Mesothelial cell of epicardium (in vitro differentiated cells): ENCODE measurements at regions not wholly inside any gene's neighbourhood (a gene's known extent, or its start where the extent isn't known, plus 50 kb on each side); places are given as distances from the start of the nearest gene placed in this dataset.
"Not testable (repeated sequence)": the region's sequence is repeated elsewhere in the genome, so short reads cannot be mapped to it uniquely, and the experiment has no call there.

Experiments
- DNase-seq, 2 experiments: peaks; one replicate each; pipeline ENCODE4 v3.0.0; 2021; ENCODE audit warnings: low spot score in 2 of 2; ENCODE audit not compliant: unreplicated experiment in 2 of 2
- H3K27ac Mint-ChIP-seq: 2 replicates; pipeline ENCODE4 v1.8.0; 2021; ENCODE audit warnings: mixed read lengths
- H3K27me3 Mint-ChIP-seq: 2 replicates; pipeline ENCODE4 v1.8.0; 2021; ENCODE audit warnings: low read depth, mixed read lengths
- H3K36me3 Mint-ChIP-seq: 2 replicates; pipeline ENCODE4 v1.8.0; 2021; ENCODE audit warnings: mixed read lengths
- H3K4me1 Mint-ChIP-seq: 2 replicates; pipeline ENCODE4 v1.8.0; 2021; ENCODE audit warnings: mixed read lengths
- H3K4me3 Mint-ChIP-seq: 2 replicates; pipeline ENCODE4 v1.8.0; 2021; ENCODE audit warnings: mild to moderate bottlenecking, moderate library complexity, mixed read lengths
- H3K9me3 Mint-ChIP-seq: 2 replicates; pipeline ENCODE4 v1.8.0; 2021; ENCODE audit warnings: mixed read lengths
- TF ChIP-seq, protein P1 (sequence below): fragments of 200-600 bp; sonication (generic); IDR thresholded peaks from one replicate; pipeline ENCODE4 v1.5.0; 2021; ENCODE audit warnings: antibody characterized with exemption; ENCODE audit not compliant: unreplicated experiment

DNA sequence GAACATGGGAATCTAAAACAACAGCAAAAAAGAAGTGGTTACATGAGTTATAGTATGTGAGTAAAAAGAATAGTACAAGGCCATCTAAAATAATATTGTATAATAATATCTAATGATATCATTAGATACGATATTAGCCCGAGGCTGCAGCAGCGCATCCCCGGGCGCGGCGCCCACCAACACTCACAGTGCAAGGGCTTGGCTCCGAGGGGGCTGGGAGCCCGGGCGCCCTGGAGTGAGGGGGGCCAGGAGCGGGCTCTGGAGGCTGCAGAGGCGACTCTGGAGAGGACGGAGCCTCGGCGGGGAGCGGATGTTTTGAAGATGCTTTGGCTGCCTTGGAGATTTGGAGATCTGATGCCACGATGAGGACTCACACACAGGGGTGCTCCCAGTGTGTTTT is 68.1 kb upstream of the TMEM252 start:
- DNase-seq, result no peak
- TF ChIP-seq, protein P1, sequence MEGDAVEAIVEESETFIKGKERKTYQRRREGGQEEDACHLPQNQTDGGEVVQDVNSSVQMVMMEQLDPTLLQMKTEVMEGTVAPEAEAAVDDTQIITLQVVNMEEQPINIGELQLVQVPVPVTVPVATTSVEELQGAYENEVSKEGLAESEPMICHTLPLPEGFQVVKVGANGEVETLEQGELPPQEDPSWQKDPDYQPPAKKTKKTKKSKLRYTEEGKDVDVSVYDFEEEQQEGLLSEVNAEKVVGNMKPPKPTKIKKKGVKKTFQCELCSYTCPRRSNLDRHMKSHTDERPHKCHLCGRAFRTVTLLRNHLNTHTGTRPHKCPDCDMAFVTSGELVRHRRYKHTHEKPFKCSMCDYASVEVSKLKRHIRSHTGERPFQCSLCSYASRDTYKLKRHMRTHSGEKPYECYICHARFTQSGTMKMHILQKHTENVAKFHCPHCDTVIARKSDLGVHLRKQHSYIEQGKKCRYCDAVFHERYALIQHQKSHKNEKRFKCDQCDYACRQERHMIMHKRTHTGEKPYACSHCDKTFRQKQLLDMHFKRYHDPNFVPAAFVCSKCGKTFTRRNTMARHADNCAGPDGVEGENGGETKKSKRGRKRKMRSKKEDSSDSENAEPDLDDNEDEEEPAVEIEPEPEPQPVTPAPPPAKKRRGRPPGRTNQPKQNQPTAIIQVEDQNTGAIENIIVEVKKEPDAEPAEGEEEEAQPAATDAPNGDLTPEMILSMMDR, result no peak
- Mint-ChIP-seq H3K9me3 (no peaks in the 10 kb centered on the region), H3K4me3 (no peak overlapping the region), H3K27me3 (peaks cover 51% of the 10 kb centered on the region), H3K27ac (no peak overlapping the region), H3K36me3 (no peaks in the 10 kb centered on the region), H3K4me1 (no peaks in the 10 kb centered on the region)

DNA sequence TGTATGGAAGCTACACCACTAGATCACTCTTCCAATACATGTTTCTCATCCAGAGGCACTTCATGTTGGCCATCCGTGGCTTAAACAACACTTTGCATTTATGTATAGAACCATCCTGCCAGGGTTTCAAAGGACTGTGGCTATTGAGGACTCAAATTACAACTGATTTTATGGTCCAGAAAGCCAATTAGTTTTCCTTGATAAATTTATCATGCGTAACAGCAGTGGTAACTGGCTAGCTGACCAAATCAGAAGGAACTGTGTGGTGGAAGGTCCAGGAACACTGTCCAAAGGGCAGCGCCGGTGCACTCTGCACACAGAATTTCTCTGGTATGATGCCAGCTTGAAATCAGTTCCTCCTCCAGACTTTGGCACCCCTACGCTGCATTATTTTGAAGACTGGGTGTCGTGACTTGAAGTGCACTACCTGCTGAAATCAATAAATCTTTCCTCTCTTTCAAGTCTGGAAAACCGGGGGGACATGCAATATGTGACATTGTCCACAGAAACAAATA is 69.3 kb upstream of the TMEM252 start:
- Mint-ChIP-seq H3K27ac (no peak overlapping the region), H3K36me3 (no peaks in the 10 kb centered on the region), H3K4me3 (no peak overlapping the region), H3K27me3 (peaks cover 42% of the 10 kb centered on the region), H3K4me1 (no peaks in the 10 kb centered on the region), H3K9me3 (peaks cover under 1% of the 10 kb centered on the region)
- TF ChIP-seq, protein P1, result no peak
- DNase-seq, result no peak

- Mint-ChIP-seq H3K4me3 (no peak overlapping the region), H3K4me1 (no peaks in the 10 kb centered on the region), H3K27ac (no peak overlapping the region), H3K27me3 (peaks cover 27% of the 10 kb centered on the region), H3K36me3 (no peaks in the 10 kb centered on the region), H3K9me3 (peaks cover 5% of the 10 kb centered on the region)
- TF ChIP-seq, protein P1, result no peak
- DNase-seq, result no peak
These were observed 73.4 kb upstream of the TMEM252 start for GRCh38 chr9:68614121-68614520.

DNA sequence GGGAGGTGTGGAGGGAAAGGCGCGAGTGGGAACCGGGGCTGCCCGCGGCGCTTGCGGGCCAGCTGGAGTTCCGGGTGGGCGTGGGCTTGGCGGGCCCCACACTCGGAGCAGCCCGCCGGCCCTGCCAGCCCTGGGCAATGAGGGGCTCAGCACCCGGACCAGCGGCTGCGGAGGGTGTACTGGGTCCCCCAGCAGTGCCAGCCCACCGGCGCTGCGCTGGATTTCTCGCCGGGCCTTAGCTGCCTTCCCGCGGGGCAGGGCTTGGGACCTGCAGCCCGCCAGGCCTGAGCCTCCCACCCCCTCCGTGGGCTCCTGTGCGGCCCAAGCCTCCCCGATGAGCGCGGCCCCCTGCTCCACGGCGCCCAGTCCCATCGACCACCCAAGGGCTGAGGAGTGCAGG is 76.3 kb upstream of the TMEM252 start:
- H3K36me3 Mint-ChIP-seq, H3K4me1 Mint-ChIP-seq, H3K4me3 Mint-ChIP-seq, H3K27me3 Mint-ChIP-seq, DNase-seq, H3K9me3 Mint-ChIP-seq, H3K27ac Mint-ChIP-seq: not testable (repeated sequence)

DNA sequence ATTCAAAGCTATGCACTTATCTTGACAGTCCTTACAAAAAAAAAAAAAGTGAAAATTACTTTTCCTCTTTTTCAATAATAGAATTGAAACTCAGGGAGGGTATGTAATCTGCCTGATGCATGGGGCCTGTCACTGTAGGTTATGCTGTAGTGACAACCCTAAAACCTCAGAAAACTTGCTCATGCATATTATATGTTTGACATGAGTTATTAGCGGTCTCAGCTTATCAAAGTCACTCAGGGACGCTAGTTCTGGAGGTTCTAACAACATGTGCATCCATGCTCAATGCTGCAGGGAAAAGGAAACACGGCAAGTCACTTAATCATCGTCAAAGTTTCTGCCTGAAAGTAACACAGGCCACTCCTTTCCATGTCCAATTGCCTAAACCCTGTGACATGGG is 78.4 kb upstream of the TMEM252 start:
- Mint-ChIP-seq H3K27ac (no peak overlapping the region), H3K9me3 (peaks cover 5% of the 10 kb centered on the region), H3K27me3 (peaks cover 22% of the 10 kb centered on the region), H3K36me3 (no peaks in the 10 kb centered on the region), H3K4me1 (no peaks in the 10 kb centered on the region), H3K4me3 (no peak overlapping the region)
- no peak for DNase-seq
- TF ChIP-seq, protein P1, result no peak

DNA sequence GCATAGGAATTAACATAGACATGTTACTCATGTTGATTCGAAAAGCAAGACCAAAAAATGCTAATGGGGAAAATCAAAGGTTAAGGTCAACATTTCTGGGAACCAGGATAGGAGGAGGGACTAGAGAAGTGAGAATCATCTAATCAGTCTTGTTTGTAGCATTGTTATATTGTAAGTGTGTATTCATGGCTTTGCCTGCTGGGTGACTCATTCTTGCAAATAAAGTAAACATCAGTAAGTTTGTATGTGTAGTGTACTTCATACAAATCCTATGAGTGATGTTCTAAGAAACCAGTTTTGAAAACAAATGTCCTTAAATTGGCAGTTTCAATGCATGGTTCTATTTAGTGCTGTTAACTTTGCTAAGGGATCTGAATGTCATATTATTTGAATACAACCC is 79.0 kb upstream of the TMEM252 start:
- peaks cover 5% of the 10 kb centered on the region for H3K9me3 Mint-ChIP-seq
- DNase-seq, result no peak
- no peaks in the 10 kb centered on the region for H3K4me1 Mint-ChIP-seq
- H3K4me3 Mint-ChIP-seq, result no peak overlapping the region
- peaks cover 24% of the 10 kb centered on the region for H3K27me3 Mint-ChIP-seq
- H3K27ac Mint-ChIP-seq, result no peak overlapping the region
- TF ChIP-seq, protein P1, result no peak
- H3K36me3 Mint-ChIP-seq, result no peaks in the 10 kb centered on the region
